MM.1S (cell line): ENCODE measurements at regions not wholly inside any gene's neighbourhood (a gene's known extent, or its start where the extent isn't known, plus 50 kb on each side); places are given as distances from the start of the nearest gene placed in this dataset.

Experiments
- CTCF ChIP-seq: fragments of 300-600 bp; sonication (generic); IDR thresholded peaks from 2 replicates; pipeline ENCODE4 v1.5.1; 2016; ENCODE audit warnings: antibody characterized with exemption, low read length, mixed read lengths
- EZH2 ChIP-seq: fragments of 300-600 bp; sonication (generic); optimal IDR thresholded peaks from 2 replicates; pipeline ENCODE3; 2017; ENCODE audit warnings: low read depth, mild to moderate bottlenecking, antibody characterized with exemption, low read length, mixed read lengths

DNA sequence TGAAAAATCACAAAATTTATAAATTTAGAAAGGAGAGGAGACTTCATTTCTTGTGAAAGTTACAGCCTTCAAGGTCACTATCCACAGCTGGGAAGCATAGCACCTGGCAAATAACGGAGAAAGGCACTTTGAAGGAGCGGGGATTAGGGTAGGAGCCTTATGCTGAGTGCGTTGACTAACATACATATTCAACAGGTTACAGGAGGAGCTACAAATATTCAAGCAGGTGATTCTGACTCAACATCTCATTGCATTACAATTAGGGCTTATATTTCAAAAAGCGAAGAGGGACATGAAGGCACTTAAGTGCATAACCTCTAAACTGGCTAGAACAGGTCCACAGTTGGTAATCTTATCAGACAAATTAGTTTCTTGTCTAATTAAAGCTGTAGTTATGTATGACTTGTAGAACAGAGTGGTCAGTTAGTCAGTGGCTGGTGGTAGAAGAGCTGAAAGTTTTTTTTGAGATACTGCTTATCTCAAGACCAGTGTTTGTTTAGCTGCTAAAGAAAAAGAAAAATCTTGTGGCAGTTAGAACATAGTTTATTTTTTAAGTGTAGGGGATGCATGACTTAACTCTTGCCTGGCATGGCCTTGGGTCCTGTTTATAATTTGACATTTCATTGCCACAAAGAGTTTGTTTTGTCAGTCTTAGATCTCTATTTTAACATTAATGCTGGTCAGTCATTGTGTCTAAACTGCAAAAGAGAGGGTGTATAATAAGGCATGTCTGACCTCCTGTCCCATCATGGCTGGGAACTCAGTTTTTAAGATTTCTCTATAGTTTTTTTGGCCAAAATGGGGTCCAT lies 311.5 kb downstream of the DUSP10 start:
- TF ChIP-seq CTCF: no peak
- TF ChIP-seq EZH2: no peak
